HepG2 (cell line): ENCODE measurements at regions not wholly inside any gene's neighbourhood (a gene's known extent, or its start where the extent isn't known, plus 50 kb on each side); places are given as distances from the start of the nearest gene placed in this dataset.

Source experiments
- ATAC-seq: fragments of 200-7000 bp; cut with Tn5 transposase; 3 replicates; pipeline ENCODE4 v1.9.1; 2020; ENCODE audit warnings: mild to moderate bottlenecking, moderate library complexity
- BruUV-seq: library from RNA; stranded (reverse); fragments of 400-500 nt; replicated peaks from 2 replicates; lab custom pipeline; 2021; lab: Mats Ljungman, UMichigan
- CTCF ChIA-PET: fragments of 300-600 bp; formaldehyde crosslinking; extraction: SDS; loops from one replicate; lab custom pipeline; 2021; ENCODE audit warnings: low total read pairs, inconsistent platforms, low intra/inter-chr PET ratio; lab: Yijun Ruan, JAX
- POLR2A ChIA-PET: fragments of 350-600 bp; sonication (Branson Sonifier 250); formaldehyde crosslinking; loops from one replicate; lab custom pipeline; 2020; ENCODE audit warnings: antibody characterized with exemption, inconsistent platforms; lab: Yijun Ruan, JAX
- DNase-seq: peaks from one replicate; pipeline ENCODE4 v3.0.0-alpha.2; 2015; ENCODE audit warnings: low spot score
- FAIRE-seq: peaks from 3 replicates; lab custom pipeline; 2011; peaks lifted over from hg19 to GRCh38; lab: Jason Lieb, UNC
- H2AFZ ChIP-seq: one replicate; pipeline ENCODE4 v1.6.1; 2011; ENCODE audit warnings: low read length, inconsistent platforms
- H3K27ac ChIP-seq: fragments of 300-600 bp; 3 replicates; pipeline ENCODE4 v1.8.0; 2011; ENCODE audit warnings: mixed run types, mild to moderate bottlenecking, mixed read lengths, low read length, inconsistent platforms; ENCODE audit not compliant: insufficient read depth; ENCODE audit errors: extremely low read length
- H3K27me3 ChIP-seq, 2 experiments: fragments of 200-600 bp in 1 of 2; 2 replicates in 1 of 2; 3 replicates in 1 of 2; pipeline versions ENCODE4 v1.6.0 to v1.8.0; 2011; ENCODE audit warnings: low read length in 2 of 2, mild to moderate bottlenecking in 2 of 2, moderate library complexity in 2 of 2, inconsistent platforms in 1 of 2; ENCODE audit not compliant: insufficient read depth in 2 of 2, control insufficient read depth in 1 of 2
- H3K36me3 ChIP-seq, 2 experiments: fragments of 200-600 bp in 1 of 2; replicated peaks in 1 of 2; 2 replicates in 1 of 2; 3 replicates in 1 of 2; pipeline versions ENCODE4 v1.5.1 to v1.8.0; 2011; ENCODE audit warnings: low read length in 2 of 2, inconsistent platforms in 1 of 2; ENCODE audit not compliant: insufficient read depth in 2 of 2, control insufficient read depth in 1 of 2
- H3K4me1 ChIP-seq: 2 replicates; pipeline ENCODE4 v1.5.1; 2012; ENCODE audit warnings: low read length, inconsistent platforms; ENCODE audit not compliant: insufficient read depth
- H3K4me2 ChIP-seq: 2 replicates; pipeline ENCODE4 v1.6.0; 2011; ENCODE audit warnings: low read depth, low read length, inconsistent platforms
- H3K4me3 ChIP-seq, 3 experiments: fragments of 200-600 bp in 1 of 3; sonication (generic), shearing (Covaris generic) in 1 of 3; replicated peaks in 1 of 3; 2 replicates each; pipeline ENCODE4 v1.5.1; 2011 to 2016; ENCODE audit warnings: low read length in 3 of 3, inconsistent platforms in 2 of 3, low read depth in 2 of 3, mild to moderate bottlenecking in 2 of 3, control low read depth in 1 of 3, mixed read lengths in 1 of 3; ENCODE audit not compliant: insufficient read depth in 1 of 3
- H3K79me2 ChIP-seq: one replicate; pipeline ENCODE4 v1.6.1; 2011; ENCODE audit warnings: low read length, inconsistent platforms; ENCODE audit not compliant: insufficient read depth
- H3K9ac ChIP-seq: 2 replicates; pipeline ENCODE4 v1.6.0; 2011; ENCODE audit warnings: mild to moderate bottlenecking, low read depth, low read length, inconsistent platforms; ENCODE audit not compliant: insufficient read depth
- H3K9me3 ChIP-seq: 2 replicates; pipeline ENCODE4 v1.5.1; 2012; ENCODE audit warnings: mild to moderate bottlenecking, low read length
- H4K20me1 ChIP-seq: 2 replicates; pipeline ENCODE4 v1.6.0; 2011; ENCODE audit warnings: inconsistent platforms, mild to moderate bottlenecking, low read length, moderate library complexity; ENCODE audit not compliant: insufficient read depth
- IKZF1 ChIP-seq: fragments of 450-650 bp; IDR thresholded peaks from 2 replicates; pipeline ENCODE4 v1.7.1; 2016
- NKX3-1 ChIP-seq: sonication (generic); formaldehyde crosslinking; IDR thresholded peaks from 2 replicates; pipeline ENCODE4 v1.5.0; 2020; ENCODE audit warnings: missing genetic modification reagents
- SOX6 ChIP-seq, 2 experiments: fragments of 450-650 bp in 1 of 2; sonication (generic) in 1 of 2; formaldehyde crosslinking in 1 of 2; IDR thresholded peaks; 2 replicates each; pipeline versions ENCODE4 v1.4.0 to v1.6.1; 2017 to 2020; ENCODE audit warnings: antibody characterized with exemption in 1 of 2, mild to moderate bottlenecking in 1 of 2, missing genetic modification reagents in 1 of 2
- THAP11 ChIP-seq: IDR thresholded peaks from 2 replicates; pipeline ENCODE4 v1.6.1; 2016; ENCODE audit warnings: missing biosample characterization, missing genetic modification reagents
- ZFP36L1 ChIP-seq: sonication (generic); formaldehyde crosslinking; IDR thresholded peaks from 2 replicates; pipeline ENCODE4 v1.8.0; 2022; ENCODE audit warnings: mild to moderate bottlenecking, missing genetic modification reagents, moderate library complexity
- ZMAT3 ChIP-seq: sonication (generic); formaldehyde crosslinking; conservative IDR thresholded peaks from 2 replicates; pipeline ENCODE4 v1.7.0; 2021; ENCODE audit warnings: missing genetic modification reagents
- ZNF572 ChIP-seq: sonication (generic); formaldehyde crosslinking; IDR thresholded peaks from 2 replicates; pipeline ENCODE4 v1.5.1; 2020; ENCODE audit warnings: mild to moderate bottlenecking, missing genetic modification reagents
- WGBS: methylation state at CpG from one replicate; pipeline ENCODE4 v1.1.6; 2017; ENCODE audit warnings: low lambda C conversion rate; 5-methylcytosine and 5-hydroxymethylcytosine counted together
- in situ Hi-C: cut with HindIII; loops from 2 replicates; pipeline ENCODE4 v1.10.0; 2017; ENCODE audit warnings: low pct_unique_long_range_greater_than_20kb; ENCODE audit not compliant: extremely low pct_ligation_motif_present
- intact Hi-C: fragments of 100-400 bp; cut with micrococcal nuclease; formaldehyde crosslinking; loops from one replicate; pipeline ENCODE4 v1.10.0; 2022; ENCODE audit not compliant: unreplicated experiment
- TF ChIP-seq, protein P1 (sequence below): sonication (generic); formaldehyde crosslinking; IDR thresholded peaks from 2 replicates; pipeline ENCODE4 v1.4.0; 2020; ENCODE audit warnings: low read depth, mild to moderate bottlenecking, missing genetic modification reagents
- TF ChIP-seq, protein P2 (sequence below): sonication (generic); formaldehyde crosslinking; conservative IDR thresholded peaks from 2 replicates; pipeline ENCODE4 v1.4.0; 2020; ENCODE audit warnings: missing genetic modification reagents

DNA sequence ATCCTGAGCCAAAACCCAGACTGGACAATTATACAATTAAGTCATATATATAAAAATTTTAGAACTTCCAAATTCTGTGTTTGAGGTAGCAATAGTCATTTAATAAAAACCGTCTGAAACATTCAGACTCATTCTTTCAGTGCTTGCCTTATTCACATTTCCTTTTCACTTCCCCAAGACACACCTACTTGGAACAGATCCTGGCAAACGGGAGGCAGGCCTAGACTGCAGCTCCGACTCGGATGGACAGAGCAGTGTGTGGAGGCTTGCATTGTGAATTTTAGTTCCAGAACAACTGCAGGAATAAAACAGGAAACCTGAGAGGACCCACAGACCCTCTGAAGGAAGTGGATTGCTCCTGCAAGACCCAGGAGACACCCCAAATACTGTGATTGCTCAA is 341.4 kb downstream of the CNTN3 start:
- H3K36me3 ChIP-seq: no peaks in the 10 kb centered on the region
- no peak overlapping the region for H3K27ac ChIP-seq
- no peaks in the 10 kb centered on the region for H3K4me1 ChIP-seq
- no peaks in the 10 kb centered on the region for H4K20me1 ChIP-seq
- 0% methylated on average over 4 of the region's 4 CpGs for WGBS
- ChIA-PET CTCF (no interaction called here), POLR2A (no interaction called here)
- H2AFZ ChIP-seq: no peak overlapping the region
- no peaks in the 10 kb centered on the region for H3K27me3 ChIP-seq
- intact Hi-C loops (no loop called here), in situ Hi-C loops (loop anchor here (25.0 kb wide), 1 partner anchor 889 kb away; no protein-coding TSS in a partner anchor)
- H3K9me3 ChIP-seq: no peaks in the 10 kb centered on the region; the same call in 1 of the 2 replicates
- no peak overlapping the region for H3K4me2 ChIP-seq
- H3K4me3 ChIP-seq: no peak overlapping the region
- DNase-seq (no peak), ATAC-seq (no peak), FAIRE-seq (no peak)
- no peak overlapping the region for H3K9ac ChIP-seq
- TF ChIP-seq NKX3-1 (no peak), SOX6 (IDR thresholded peaks at IDR 0.05) (no peak), SOX6 (CRISPR knock-in tag; IDR thresholded peaks at IDR 0.05) (no peak), ZFP36L1 (CRISPR knock-in tag) (no peak), ZNF572 (CRISPR knock-in tag) (no peak), IKZF1 (no peak), ZMAT3 (CRISPR knock-in tag) (no peak), THAP11 (CRISPR knock-in tag) (no peak)
- TF ChIP-seq, protein P1, sequence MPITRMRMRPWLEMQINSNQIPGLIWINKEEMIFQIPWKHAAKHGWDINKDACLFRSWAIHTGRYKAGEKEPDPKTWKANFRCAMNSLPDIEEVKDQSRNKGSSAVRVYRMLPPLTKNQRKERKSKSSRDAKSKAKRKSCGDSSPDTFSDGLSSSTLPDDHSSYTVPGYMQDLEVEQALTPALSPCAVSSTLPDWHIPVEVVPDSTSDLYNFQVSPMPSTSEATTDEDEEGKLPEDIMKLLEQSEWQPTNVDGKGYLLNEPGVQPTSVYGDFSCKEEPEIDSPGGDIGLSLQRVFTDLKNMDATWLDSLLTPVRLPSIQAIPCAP (CRISPR knock-in tag): no peak
- TF ChIP-seq, protein P2, sequence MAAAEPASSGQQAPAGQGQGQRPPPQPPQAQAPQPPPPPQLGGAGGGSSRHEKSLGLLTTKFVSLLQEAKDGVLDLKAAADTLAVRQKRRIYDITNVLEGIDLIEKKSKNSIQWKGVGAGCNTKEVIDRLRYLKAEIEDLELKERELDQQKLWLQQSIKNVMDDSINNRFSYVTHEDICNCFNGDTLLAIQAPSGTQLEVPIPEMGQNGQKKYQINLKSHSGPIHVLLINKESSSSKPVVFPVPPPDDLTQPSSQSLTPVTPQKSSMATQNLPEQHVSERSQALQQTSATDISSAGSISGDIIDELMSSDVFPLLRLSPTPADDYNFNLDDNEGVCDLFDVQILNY (CRISPR knock-in tag): no peak
- no TSS peak for BruUV-seq
- H3K79me2 ChIP-seq: no peaks in the 10 kb centered on the region
